ENCODE measurements at regions not wholly inside any gene's neighbourhood (a gene's known extent, or its start where the extent isn't known, plus 50 kb on each side); places are given as distances from the start of the nearest gene placed in this dataset.
A peak's percentile ranks its signal among the peaks of the same experiment; 100 is the strongest.

- Histone ChIP-seq H3K4me1 (no peaks in the 10 kb centered on the region), H3K4me3 (no peak overlapping the region), H3K27ac (no peak overlapping the region), H3K9me3 (no peaks in the 10 kb centered on the region), H3K36me3 (no peaks in the 10 kb centered on the region), H3K27me3 (no peaks in the 10 kb centered on the region)
- DNase-seq (no peak), ATAC-seq (no peak)
- TF ChIP-seq, protein P1, sequence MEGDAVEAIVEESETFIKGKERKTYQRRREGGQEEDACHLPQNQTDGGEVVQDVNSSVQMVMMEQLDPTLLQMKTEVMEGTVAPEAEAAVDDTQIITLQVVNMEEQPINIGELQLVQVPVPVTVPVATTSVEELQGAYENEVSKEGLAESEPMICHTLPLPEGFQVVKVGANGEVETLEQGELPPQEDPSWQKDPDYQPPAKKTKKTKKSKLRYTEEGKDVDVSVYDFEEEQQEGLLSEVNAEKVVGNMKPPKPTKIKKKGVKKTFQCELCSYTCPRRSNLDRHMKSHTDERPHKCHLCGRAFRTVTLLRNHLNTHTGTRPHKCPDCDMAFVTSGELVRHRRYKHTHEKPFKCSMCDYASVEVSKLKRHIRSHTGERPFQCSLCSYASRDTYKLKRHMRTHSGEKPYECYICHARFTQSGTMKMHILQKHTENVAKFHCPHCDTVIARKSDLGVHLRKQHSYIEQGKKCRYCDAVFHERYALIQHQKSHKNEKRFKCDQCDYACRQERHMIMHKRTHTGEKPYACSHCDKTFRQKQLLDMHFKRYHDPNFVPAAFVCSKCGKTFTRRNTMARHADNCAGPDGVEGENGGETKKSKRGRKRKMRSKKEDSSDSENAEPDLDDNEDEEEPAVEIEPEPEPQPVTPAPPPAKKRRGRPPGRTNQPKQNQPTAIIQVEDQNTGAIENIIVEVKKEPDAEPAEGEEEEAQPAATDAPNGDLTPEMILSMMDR (IDR thresholded peaks at IDR 0.05): peak; percentile 49
- intact Hi-C loops (cut with DNase I): no loop called here
Measured at GRCh38 chr13:71240911-71241310, 626.1 kb downstream of the DACH1 start.

DNA sequence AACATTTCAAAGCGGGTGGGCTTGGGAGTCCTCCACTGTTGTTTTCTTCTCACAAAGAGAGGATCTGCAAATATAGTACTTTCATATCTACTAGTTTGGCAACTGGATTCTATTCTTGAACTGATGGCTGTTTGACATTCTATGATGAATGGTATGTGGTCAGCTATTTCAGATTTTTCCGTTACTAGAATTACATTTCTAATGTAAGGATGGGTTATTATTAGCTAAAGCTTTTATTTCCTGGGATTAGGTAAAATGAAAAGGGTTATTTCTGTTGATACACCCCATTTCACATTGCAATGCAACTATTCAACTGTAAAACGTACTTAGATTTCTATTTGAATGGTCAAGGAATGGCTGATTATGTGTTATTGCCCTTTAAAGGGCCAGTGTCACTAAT lies 629.7 kb downstream of the DACH1 start:
- Histone ChIP-seq H3K9me3 (no peaks in the 10 kb centered on the region), H3K36me3 (no peaks in the 10 kb centered on the region), H3K4me1 (no peaks in the 10 kb centered on the region), H3K4me3 (no peak overlapping the region), H3K27me3 (no peaks in the 10 kb centered on the region), H3K27ac (no peak overlapping the region)
- intact Hi-C loops (cut with DNase I): no loop called here
- ATAC-seq (no peak), DNase-seq (no peak)
- TF ChIP-seq, protein P1 (IDR thresholded peaks at IDR 0.05): no peak

GRCh38 chr13:71219698-71220415 lies 647.1 kb downstream of the DACH1 start:
- TF ChIP-seq, protein P1 (IDR thresholded peaks at IDR 0.05): no peak
- no peak overlapping the region for H3K4me3 ChIP-seq
- intact Hi-C loops (cut with DNase I): no loop called here

DNA sequence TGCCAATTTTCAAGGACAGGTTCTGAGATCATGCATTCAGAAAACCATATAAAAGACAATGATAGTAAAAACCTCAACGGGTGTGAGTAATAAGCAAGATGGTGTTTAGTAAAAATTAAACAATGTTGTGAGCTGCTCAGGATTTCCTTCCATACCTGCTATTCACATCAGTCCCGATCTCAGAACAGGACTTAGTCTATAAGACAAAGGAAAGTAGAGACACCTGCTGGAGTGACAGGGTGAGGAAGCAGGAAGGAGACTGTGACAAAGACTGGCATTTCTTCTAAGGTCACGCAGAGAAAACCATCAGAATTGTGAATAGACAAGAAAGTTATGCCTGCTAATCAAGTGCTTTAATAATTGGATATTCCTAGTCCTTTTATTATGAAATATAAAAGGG lies 648.0 kb downstream of the DACH1 start:
- Histone ChIP-seq H3K27me3 (no peaks in the 10 kb centered on the region), H3K27ac (no peak overlapping the region), H3K9me3 (no peaks in the 10 kb centered on the region), H3K4me3 (no peak overlapping the region), H3K4me1 (no peaks in the 10 kb centered on the region), H3K36me3 (no peaks in the 10 kb centered on the region)
- ATAC-seq (peak; percentile 28), DNase-seq (no peak)
- TF ChIP-seq, protein P1 (IDR thresholded peaks at IDR 0.05): peak; percentile 22
- intact Hi-C loops (cut with DNase I): no loop called here

More at GRCh38 chr13:71219698-71220415, 647.1 kb downstream of the DACH1 start:
- H3K9me3 ChIP-seq: no peaks in the 10 kb centered on the region
- H3K27me3 ChIP-seq: no peaks in the 10 kb centered on the region
- no peak for ATAC-seq
- no peaks in the 10 kb centered on the region for H3K36me3 ChIP-seq
- no peak overlapping the region for H3K27ac ChIP-seq
- DNase-seq: no peak
- H3K4me1 ChIP-seq: no peaks in the 10 kb centered on the region

GRCh38 chr13:71217827-71218226 lies 649.2 kb downstream of the DACH1 start:
- H3K4me3 ChIP-seq: no peak overlapping the region
- TF ChIP-seq, protein P1 (IDR thresholded peaks at IDR 0.05): no peak
- DNase-seq: peak; percentile 31

More at GRCh38 chr13:71217827-71218226, 649.2 kb downstream of the DACH1 start:
- Histone ChIP-seq H3K4me1 (no peaks in the 10 kb centered on the region), H3K9me3 (no peaks in the 10 kb centered on the region), H3K27me3 (no peaks in the 10 kb centered on the region), H3K36me3 (no peaks in the 10 kb centered on the region), H3K27ac (no peak overlapping the region)
- peak; percentile 35 for ATAC-seq
- intact Hi-C loops (cut with DNase I): no loop called here

Data from upper lobe of right lung (tissue), 1 donor.